Stimulated activated CD4-positive, alpha-beta T cell treated with anti-CD3 and anti-CD28 coated beads, Interleukin-15, amount 100 ng/mL, for 48 hours (primary cell): ENCODE measurements at regions not wholly inside any gene's neighbourhood (a gene's known extent, or its start where the extent isn't known, plus 50 kb on each side); places are given as distances from the start of the nearest gene placed in this dataset.

Experiments used
- DNase-seq, 2 donors: peaks; one replicate each; pipeline ENCODE4 v3.0.0-alpha.2; 2020; ENCODE audit warnings: low read depth in 2 of 2

DNA sequence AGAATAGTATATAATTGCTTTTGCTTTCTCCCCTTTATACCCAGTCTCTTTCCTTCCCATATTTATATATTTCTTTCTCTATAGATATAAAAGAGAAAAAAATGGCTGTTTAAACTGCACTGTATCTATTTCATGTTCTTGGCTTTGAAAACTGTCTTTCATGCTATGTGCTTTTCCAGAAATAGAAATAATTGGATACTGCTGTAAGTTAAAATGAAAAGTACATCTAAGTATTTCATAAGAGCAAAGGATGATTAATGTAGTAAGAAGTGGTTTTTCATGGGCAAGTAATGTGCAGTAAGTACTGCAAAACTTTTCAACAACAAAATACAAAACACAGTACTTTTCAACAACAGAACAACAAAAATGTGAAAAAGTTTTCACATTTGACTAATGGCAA lies 237.9 kb downstream of the SNCA start:
- no peak for DNase-seq

- DNase-seq, result no peak
Measured at GRCh38 chr4:89598602-89599001, 238.4 kb downstream of the SNCA start.

DNA sequence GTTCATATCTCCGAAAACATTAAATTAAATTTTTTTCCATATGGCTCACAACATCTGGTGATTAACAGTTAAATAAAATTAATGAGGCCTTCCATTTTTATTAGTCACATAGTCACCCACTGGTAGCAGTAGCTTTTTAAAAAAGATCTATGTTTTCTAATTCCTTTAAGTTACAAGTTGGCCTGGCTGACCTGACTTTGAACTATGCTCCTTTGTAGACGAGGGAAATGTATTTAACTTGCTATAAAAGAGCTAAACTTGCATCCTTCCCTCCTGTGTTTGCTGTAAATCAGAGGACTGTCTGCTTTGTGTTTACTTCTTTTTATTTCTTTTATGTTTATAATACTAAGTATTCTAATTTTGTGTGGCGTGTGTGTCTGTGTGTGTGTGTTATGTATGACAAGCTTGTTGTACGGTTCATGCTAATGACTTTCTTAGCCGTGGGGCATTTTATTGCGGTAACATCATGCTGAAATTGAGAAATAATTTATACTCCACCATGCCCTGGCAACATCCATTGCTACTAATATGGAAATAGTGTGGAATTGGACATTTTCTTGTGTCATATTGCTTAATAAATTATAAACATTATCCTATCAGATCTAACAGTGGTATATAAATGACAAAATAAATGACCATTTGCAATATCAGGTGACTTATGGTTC lies 241.7 kb downstream of the SNCA start:
- no peak for DNase-seq

DNA sequence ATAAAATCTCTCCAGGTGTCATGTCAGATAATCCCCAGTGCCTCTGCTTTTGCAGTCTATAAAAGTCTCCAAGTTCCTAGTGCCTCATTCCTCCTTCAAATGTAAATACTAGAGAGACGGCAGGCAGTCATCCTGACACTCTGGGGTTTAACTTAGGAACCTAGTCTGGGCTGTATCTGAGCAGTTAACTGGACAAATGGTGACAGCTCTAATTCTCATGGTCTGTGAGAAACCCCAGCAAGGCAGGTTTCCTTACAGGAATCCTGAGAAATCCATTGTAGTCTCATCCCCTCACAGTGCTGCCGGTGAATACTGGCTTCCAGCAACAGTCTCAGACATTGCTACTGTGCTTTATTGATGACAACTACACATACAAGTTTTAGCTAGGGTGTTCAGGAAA lies 246.8 kb downstream of the SNCA start:
- DNase-seq, result no peak

DNA sequence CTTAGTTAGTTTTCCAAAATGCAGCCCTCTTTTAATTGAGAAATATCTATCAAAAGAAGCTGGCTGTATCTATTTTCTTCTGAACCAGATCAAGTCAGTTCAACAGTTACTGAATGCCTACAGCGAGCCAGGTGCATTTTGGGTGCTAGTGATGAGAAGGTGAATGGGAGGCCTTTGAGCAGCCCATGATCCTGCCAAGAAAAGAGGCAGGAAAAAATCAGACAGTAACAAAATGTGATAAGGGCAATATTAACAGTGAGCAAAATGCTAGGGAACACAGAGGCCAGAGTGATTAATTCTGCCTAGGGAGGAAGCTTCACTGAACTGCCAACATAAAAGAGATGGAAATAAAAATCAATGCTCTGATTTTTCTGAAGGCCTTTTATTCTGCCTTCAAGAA lies 248.5 kb downstream of the SNCA start:
- no peak for DNase-seq

- DNase-seq, result no peak
Measured at GRCh38 chr4:89587364-89587763, 249.6 kb downstream of the SNCA start.

DNA sequence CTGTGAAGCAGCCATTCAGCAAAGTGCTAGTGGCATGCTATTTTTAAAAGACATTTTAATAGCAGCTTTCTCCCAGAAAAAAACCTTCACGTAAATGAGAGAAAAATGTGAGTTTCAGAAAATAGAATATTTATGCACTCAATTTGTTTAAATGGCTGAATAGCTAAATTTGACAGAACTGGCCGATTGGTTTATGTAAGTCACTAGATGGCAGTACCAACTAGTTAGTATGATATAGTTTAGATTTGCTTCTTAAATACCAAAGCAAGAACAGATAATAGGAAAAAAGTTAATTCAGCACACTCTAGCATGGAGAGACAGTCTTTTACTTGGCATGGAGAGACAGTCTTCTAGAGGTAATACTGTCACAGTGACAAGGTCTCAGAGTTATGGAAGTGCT lies 250.1 kb downstream of the SNCA start:
- no peak for DNase-seq

DNA sequence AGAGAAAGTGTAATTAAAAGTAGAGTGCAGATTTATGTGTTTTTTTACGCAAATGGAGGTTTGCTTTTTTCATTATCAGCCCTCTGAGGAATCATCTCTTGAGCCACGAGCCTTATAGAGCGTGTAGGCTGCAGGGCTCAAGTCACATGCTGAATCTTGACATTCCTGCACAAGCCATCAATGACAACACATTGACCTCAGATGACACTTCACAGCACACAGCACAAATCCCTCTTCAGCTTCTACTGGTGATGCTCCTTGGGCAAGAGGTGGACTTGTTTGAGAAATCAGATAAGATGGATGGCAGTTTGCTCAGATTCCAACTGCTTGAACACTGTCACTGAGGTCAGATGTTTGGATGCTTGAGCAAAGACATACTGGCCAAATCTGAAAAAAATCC lies 250.6 kb downstream of the SNCA start:
- DNase-seq, result no peak

GRCh38 chr4:89582756-89583505 lies 254.0 kb downstream of the SNCA start:
- no peak for DNase-seq

- no peak for DNase-seq
Measured at GRCh38 chr4:89579771-89580170, 257.2 kb downstream of the SNCA start.

DNA sequence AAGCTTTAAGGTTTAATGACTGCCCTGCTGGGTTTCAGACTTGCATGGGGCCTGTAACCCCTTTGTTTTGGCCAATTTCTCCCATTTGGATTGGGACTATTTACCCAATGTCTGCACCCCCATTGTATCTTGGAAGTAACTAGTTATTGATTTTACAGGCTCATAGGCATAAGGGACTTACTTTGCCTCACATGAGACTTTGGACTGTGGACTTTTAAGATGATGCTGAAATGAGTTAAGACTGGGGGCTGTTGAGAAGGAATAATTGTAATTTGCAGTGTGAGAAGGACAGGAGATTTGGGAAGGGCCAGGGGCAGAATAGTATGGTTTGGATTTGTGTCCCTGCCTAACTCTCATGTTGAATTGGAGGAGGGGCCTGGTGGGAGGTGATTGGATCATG lies 260.7 kb downstream of the SNCA start:
- no peak for DNase-seq

DNA sequence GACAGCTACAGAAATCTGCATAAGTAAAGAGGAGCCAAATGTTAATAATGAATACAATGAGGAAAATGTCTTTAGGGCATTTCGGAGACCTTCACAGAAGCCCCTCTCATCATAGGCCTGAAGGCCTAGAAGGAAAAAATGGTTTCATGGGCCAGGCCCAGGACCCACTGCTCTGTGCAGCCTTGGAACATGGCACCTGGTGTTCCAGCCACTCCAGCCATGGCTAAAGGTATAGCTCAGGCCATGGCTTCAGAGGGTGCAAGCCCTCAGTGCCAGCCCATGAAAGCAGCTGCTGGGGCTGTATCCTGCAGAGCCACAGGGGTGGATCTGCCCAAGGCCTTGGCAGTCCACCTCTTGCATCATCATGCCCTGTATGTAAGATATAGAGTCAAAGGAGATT lies 261.1 kb downstream of the SNCA start:
- DNase-seq, result no peak

DNA sequence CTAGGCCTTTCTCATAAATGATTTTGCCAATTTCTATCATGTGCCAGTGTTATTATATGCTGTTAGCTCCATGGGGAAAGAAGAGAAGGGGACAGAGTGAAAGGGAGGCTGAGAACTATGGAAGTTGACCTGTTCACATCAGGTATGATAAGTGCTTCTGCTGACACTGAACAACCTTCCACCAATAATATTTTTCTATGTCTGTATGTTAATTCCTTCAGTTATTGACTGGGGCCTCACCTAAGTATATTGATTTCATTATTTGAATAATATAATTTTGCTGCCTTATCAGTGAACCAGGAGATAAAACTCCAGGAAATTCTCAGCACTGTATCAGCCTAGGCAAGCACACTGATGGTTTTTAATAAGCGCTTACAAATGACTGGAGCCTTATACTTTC lies 262.8 kb downstream of the SNCA start:
- no peak for DNase-seq

GRCh38 chr4:89573656-89574055 lies 263.3 kb downstream of the SNCA start:
- no peak for DNase-seq

DNA sequence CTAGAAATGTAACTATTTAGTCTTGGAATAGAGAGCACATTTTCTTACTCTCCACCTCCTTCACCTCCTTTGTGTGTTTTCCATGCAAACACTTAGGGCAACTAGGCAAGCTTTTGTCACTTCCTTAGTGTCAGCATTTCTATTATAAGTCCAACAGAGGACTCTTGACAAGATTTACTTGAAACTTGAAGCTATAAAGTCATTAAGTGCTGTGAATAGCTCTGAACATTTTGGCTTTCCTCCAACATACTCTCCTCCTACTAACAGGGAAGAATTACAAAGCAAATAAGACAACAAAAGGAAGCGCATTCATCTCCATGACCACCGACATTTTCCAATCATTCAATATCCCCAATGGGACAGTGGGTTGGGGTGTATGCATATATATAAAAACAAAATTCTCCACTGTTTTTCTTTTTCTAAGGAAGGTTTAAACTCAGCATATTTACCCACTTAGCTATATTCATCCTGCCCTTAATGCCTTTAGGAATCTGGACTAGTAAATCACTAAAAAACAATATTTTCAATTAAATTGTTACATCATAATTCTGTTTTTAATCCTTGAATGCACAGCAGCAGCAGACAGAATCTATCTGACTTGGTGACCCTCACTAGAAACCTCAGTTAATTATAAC lies 264.6 kb downstream of the SNCA start:
- DNase-seq, result no peak

GRCh38 chr4:89570931-89571330 lies 263.3 kb upstream of the GPRIN3 start:
- no peak for DNase-seq

- no peak for DNase-seq
Measured at GRCh38 chr4:89567936-89568335, 260.3 kb upstream of the GPRIN3 start.

DNA sequence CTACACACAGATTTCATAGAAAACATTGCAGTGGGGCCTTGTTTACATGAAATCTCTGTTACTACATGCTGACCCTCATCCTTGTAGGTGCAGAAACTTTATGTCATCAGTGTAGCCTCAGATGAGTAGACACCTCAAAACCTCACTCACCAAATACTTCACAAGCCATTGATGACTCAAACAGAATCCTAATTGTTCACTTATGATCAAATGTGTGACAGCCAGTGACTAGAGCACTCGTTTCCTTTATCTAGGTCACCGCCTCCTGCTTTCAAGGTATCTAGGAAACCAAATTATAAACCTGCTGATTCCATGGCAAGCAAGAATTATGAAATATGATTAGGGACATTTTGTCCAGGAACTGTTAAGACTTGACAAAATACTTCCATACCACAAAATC lies 255.8 kb upstream of the GPRIN3 start:
- DNase-seq, result no peak

- no peak for DNase-seq
Measured at GRCh38 chr4:89562746-89563145, 255.1 kb upstream of the GPRIN3 start.

- DNase-seq, result no peak
Measured at GRCh38 chr4:89561048-89561447, 253.4 kb upstream of the GPRIN3 start.

GRCh38 chr4:89558147-89558546 lies 250.5 kb upstream of the GPRIN3 start:
- DNase-seq, result no peak

- DNase-seq, result no peak
Measured at GRCh38 chr4:89556601-89557305, 249.2 kb upstream of the GPRIN3 start.

- no peak for DNase-seq
Measured at GRCh38 chr4:89551191-89551590, 243.6 kb upstream of the GPRIN3 start.
